ENCODE measurements at regions not wholly inside any gene's neighbourhood (a gene's known extent, or its start where the extent isn't known, plus 50 kb on each side); places are given as distances from the start of the nearest gene placed in this dataset.

DNA sequence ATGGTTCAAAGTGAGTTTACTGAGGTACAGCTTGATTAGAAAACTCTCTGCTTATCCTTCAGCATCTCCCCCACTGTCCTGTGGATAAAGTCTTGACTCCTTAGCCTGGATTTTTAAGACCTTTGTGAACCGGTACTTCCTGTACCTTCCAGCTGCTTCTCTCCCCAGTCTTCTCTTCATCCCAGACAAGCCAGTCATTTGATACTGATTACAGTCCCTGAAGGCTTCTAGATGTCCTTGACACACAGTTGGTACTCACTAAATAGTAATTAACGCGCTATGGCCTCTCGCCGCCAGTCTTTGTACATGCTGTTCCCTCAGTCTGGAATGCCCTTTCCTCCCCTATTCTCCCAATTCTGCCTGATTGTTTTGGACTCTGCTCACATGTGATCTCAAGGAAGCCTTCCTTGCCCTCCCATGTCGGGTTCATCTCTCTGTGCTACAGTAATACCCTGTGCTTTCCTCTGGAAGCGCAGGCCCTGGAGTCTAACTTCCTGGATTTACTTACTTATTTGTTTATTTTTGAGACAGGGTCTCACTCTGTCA lies 50.6 kb upstream of the PTGR2 start:
- no peak for DNase-seq (ENCODE audit: low spot score)

GRCh38 chr14:73797543-73798265 lies 53.9 kb upstream of the PTGR2 start:
- DNase-seq (ENCODE audit: low spot score), result no peak

GRCh38 chr14:73796893-73797542 lies 54.6 kb upstream of the PTGR2 start:
- DNase-seq (ENCODE audit: low spot score), result no peak

DNA sequence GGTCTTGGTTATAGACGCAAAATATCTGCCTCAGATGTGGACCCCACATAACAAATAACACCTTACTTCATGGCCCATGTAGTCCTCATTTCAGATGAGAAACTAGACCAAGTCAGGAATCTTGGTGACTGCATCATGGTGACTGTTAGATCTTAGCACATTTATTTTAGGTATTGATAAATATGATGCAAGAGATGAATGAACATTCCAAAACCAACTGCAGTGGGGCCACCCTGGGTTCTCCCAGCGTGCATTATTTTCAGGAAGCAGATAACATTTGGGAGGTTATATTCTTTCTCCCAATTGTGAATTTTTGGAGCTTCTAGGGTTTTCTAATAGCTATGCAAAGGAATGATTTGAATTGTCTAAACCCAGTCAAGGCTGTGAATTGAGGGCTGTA lies 55.2 kb upstream of the PTGR2 start:
- DNase-seq (ENCODE audit: low spot score), result no peak

DNA sequence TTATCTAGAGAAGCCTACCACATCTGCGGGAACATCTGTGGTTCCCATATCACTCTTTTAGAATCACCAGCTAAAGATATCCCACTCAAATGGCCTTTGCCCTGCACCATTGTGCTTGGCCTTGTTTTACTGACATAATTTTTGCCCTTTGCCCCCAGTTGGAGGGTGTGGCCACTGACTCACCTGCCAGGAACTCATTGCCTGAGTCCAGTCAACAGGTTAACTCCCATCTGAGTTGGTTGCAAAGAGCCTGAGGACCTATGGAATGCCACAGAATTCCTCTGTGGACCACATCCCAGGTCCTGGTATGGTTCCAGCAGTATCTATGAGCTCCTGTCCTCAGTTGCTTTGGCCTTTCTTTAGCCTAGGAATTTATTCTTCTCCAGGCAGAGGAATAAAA lies 55.7 kb upstream of the PTGR2 start:
- DNase-seq (ENCODE audit: low spot score), result no peak

DNA sequence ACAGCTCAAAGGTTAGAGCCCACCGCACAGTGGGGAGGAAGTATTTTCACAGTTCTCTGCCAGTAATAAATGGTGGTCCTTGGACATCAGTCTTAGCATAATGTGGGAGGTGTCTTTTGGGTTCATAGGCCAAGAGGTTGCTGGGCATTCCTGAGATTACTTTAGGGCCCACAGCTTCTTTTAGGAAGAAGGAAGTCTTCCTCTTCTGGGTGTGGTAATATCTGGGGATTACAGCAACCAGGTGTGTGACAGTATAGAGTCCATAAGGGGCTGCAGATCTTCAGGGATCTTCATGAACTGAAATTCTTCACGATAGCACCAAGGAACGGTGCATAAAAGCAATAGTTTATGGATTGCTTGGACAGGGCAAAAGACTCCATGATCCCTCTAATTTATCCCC lies 56.2 kb upstream of the PTGR2 start:
- no peak for DNase-seq (ENCODE audit: low spot score)

- DNase-seq (ENCODE audit: low spot score), result no peak
Measured at GRCh38 chr14:73794146-73794545, 57.5 kb upstream of the PTGR2 start.

DNA sequence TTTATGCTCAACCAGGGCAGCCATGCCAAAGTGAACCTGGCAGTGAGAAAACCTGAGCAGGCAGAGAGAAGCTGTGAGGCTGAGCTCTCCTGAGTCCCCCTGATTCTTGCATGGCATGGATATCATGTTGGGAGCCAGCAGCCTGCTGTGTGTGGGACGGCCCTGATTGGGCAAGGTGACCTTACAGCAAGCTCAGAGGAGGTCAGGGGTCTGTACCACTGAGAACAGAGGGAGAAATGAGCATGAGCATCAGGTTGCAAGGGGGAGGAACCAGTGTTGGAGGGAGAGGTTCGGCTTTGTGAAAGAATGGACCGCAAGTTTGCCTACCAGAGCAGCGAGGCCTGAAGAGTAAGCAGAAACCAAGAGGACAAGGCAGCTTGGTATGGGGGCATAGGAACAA lies 59.1 kb upstream of the PTGR2 start:
- DNase-seq (ENCODE audit: low spot score), result no peak

DNA sequence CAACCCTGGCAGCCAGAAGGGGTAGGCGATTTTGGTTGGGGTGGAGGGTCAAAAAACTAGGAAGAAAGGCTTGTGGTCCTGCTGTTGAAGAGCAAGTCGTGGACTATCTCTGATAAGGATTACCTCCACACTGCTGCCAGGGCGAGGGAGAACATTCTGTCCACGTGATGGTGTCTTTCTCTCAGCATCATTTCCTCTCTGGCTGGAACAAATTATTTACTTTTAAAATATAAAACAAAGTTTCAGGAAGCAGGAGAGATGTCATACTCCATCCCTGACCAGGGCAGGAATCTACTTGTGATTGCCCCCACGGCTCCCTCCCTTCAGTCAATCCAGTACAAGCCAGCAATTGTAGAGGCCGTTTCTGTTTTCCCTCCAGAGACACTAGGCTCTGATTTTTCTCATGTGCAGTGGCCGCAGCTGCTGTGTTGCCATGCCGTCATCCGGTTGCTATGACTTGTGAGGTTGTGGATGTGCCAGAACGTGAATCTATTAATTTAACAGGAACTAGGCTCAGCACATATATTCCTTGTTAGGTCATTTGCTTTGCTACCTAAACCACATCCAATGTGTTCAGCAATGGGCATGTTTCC lies 61.5 kb upstream of the PTGR2 start:
- no peak for DNase-seq (ENCODE audit: low spot score)

GRCh38 chr14:73788701-73789551 lies 62.7 kb upstream of the PTGR2 start:
- DNase-seq (ENCODE audit: low spot score), result no peak

GRCh38 chr14:73788317-73788598 lies 63.4 kb upstream of the PTGR2 start:
- no peak for DNase-seq (ENCODE audit: low spot score)

DNA sequence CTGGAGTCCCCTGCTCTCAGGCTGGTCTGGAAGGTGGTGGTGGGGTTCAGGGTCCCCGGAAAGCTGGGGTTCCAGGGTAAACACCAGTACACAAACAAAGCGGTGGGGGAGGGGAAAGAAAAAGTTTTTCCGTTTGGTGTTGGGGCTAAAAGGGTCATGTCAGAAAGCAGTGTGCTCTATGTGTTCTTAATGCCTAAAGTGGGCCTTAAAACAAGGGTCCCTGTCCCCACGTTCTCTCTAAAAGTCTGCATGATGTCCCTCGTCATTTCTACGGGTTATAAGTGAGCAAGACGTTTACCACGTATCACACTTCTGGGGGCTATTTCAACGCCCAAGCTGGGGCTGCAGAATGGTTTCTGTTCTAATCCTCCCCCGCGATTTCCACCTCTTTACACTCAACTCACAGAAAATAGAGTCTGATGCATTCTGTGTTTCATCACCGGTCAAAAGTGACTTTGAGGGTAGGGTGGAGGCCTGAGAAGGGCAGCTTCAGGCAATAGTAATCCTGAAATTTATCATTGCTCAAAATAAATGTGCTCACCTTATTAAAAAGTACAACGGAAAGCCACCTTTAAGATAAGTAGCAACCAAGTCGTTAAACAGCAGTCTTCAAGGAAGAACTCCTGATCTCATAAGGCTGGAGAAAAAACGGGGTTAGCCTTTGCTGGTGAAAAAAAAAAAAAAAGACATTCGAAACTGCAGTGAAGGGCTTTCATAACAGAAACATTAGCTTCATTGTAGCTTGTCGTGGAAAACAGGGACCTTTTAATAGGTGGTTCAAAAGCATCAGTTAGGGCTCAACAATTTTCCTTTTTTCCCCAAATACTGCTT lies 63.9 kb upstream of the PTGR2 start:
- DNase-seq (ENCODE audit: low spot score), result no peak

DNA sequence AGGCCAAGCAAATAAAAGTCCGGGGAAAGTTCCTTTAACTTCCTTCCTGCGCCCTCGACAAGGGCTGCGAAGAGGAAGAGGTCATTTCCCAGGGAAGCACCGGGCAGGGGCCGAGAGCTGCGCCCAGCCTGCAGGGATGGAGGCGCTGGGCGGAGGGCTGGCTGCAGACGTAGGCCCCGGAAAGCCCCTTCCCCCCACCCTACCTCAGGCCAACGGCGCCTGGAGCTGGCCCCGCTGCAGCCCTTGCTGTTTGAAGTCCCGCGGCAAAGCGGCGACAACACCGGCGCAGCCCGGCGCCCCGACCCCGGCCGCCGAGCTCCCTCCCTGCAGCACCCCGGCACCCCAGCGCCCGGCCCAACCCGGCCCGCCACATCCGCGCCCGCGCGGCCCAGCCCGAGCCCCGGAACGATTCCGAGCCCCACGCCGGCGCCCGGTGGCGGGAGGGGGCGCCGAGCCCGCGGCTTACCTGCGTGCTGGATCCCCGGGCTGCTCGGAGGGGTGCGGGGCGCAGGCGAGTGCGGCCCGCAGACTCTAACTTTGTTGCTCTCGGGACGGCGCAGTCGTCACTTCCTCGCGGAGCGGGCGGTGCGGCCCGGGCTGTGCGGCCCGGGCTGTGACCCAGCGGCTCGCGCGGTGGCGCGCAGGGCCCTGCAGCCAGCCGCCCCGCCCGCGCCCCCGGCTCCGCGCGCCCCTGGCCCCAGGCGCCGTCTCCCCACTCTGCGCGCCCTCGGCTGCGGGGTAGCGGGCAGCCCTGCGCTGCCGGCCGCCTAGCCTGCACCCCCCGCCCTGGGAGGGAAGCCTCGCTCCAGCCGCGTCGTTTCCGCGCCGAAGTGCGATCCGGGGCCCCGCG lies 64.8 kb upstream of the PTGR2 start:
- DNase-seq (ENCODE audit: low spot score), result peak; percentile 50

DNA sequence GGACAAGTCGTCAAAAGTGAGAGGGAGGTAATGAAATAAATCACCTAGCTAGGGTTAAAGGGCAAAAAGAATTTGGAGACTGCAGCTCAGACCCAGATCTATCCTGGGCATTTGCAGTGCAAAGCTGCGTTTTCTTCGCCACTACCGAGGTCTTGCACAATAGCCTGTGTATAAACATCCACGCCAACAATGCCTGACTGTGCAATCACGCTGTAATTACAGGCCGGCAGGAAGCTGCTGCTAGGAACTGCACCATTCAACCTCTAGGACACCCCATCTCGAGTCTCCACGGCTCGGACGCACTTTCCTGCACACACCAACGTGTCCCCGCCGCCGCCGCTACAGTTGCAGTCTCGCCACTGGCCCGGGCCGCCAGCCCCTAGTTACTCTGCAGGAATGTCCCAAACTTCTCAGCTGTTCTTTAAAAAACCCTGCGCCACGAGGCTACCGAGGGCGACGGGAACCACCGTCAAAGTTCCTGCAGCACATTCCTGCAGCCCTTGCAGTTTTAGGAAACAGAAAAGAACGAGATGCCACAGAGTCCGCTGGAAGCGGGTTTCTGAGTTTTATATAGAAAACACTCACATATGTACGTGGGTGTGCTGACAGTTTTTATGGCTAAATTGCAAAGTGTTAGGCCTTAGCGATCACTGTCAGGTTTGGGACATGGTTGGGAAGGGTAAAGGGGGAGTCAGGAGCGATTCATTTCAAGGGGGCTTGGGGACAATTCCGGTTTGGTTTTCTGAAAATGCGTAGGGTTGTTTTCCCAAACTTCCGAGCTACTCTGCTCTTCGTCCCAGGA lies 65.6 kb upstream of the PTGR2 start:
- DNase-seq (ENCODE audit: low spot score), result peak; percentile 62

GRCh38 chr14:73785336-73785833 lies 66.2 kb upstream of the PTGR2 start:
- no peak for DNase-seq (ENCODE audit: low spot score)

DNA sequence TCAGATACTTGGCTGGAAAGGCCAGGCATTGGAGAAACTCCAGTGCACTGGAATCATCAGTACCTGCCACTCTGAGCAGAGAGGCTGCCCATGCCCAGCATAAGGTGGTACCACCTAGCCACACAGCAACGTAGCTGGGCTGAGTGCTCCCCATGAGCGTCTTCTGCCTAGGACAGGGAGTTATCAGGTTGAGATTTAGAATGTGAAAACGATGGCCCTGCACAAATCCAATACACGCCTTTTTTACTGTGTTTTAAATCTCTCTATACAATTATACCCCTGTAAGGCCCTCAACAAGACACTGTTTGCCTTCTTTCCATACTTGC lies 66.7 kb upstream of the PTGR2 start:
- no peak for DNase-seq (ENCODE audit: low spot score)

DNA sequence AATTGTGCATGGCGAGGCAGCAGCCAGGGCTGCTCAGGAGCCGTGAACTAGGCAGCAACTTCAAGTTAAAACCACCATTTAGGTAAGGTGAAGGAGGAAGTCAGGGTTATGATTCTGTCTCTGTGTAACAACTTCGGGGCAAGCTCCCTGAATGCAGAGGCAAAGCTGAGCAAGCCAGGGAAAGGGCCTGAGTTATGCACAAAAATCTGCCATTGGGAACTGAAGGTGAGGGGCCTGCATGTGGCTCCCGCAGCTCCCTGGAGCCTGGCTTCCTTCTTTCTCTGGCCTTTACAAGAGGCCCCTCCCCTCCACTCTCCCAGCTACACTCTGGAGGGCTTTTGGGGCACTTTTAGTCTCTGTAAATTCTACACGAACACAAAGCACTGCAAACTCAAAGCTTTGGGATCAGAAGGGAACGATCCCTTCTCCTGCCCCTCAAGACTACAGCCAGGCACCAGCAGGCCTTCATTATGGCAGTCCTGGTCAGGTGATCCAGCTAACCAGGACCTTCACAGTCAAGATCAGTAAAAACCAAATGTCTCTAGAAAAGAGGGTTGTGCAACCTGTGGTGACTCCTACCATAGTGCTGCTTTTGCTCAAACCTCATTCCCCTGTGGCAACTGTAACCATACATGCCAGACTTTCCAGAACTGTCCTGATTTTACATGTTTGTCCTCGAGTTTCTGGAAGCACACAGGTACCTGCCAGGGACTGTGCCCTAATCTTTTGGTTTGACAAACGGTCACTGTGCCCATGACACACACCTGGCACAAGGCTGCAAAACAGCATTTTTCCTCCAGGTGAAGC lies 67.2 kb upstream of the PTGR2 start:
- DNase-seq (ENCODE audit: low spot score), result no peak

DNA sequence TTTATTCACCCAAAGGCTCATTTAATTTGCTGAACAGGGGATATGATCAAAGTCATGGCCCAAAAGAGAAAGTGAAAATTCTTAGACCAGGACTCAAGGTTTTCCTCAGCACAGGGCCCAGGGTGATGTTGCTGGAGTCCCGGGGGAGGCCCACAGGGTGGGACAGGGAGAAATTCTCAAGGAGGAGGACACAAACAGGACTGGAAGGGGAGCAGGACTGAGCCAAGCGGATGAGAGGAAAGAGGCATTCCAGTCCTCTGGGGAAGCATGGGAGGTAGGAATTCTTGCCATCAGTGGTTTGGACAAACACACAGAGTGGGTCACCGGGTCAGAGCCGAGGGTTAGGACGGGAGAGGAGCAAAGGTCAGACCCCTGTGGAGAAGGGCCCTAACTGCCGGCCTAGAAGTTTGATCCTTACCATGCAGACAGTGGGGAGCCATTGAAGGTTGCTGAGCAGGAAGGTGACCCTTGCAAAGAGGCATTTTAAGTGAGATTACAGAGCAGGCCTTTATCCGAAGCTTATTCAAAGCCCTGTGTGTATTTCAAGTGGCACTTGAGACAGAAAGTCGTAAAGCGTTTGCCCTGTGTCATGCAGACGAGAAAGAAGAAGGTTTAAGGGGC lies 68.4 kb upstream of the PTGR2 start:
- DNase-seq (ENCODE audit: low spot score), result no peak

DNA sequence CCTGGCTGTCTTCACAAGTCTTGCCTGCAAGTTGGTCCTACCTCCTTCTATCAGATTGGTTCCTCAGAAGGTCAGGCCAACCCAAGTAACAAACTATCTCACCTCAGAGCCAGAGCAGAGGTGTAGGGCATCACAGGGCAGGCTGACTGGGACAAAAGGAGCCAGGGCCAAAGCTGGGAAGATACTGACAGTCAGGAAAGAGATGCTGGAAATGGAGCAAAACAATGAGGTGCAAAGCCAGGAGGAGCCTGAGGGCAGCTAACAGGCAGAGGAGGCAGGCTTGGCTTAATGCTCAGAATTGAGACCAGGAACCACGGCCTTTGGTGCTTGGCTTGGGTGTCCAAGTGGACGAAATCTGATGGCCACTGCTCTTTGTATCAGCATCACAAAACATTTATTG lies 68.4 kb upstream of the PNMA1 start:
- DNase-seq (ENCODE audit: low spot score), result no peak

All from CD4-positive, alpha-beta T cell treated with Interleukin-15 for 4 hours (primary cell).